H1 (cell line): ENCODE measurements at regions not wholly inside any gene's neighbourhood (a gene's known extent, or its start where the extent isn't known, plus 50 kb on each side); places are given as distances from the start of the nearest gene placed in this dataset.

Experiments used
- TF ChIP-seq, protein P1 (sequence below): fragments of 300-600 bp; sonication (generic); IDR thresholded peaks from 2 replicates; pipeline ENCODE4 v1.7.1; 2012; ENCODE audit warnings: low read length, moderate library complexity, mild to moderate bottlenecking, inconsistent platforms; ENCODE audit not compliant: insufficient replicate concordance

DNA sequence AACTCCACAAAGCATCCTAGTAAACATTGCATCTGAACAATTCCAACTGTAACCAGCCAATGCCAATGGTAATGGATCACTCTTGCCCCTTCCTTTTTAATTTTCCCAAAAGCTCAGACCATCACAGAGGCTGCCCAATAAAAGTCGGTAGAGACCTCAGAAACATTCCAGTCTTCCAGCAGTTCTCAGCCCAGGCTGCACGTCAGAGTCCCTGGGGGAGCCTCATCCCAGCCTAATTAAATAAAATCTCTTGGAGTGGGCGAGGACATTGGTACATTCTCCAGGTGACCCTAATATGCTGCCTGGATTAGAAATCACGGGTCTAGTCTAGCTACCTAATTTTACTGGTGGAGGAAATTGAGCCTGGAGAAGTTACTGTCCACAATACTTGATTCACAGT is 117.1 kb upstream of the MYOCD start (continued):
- TF ChIP-seq, protein P1, sequence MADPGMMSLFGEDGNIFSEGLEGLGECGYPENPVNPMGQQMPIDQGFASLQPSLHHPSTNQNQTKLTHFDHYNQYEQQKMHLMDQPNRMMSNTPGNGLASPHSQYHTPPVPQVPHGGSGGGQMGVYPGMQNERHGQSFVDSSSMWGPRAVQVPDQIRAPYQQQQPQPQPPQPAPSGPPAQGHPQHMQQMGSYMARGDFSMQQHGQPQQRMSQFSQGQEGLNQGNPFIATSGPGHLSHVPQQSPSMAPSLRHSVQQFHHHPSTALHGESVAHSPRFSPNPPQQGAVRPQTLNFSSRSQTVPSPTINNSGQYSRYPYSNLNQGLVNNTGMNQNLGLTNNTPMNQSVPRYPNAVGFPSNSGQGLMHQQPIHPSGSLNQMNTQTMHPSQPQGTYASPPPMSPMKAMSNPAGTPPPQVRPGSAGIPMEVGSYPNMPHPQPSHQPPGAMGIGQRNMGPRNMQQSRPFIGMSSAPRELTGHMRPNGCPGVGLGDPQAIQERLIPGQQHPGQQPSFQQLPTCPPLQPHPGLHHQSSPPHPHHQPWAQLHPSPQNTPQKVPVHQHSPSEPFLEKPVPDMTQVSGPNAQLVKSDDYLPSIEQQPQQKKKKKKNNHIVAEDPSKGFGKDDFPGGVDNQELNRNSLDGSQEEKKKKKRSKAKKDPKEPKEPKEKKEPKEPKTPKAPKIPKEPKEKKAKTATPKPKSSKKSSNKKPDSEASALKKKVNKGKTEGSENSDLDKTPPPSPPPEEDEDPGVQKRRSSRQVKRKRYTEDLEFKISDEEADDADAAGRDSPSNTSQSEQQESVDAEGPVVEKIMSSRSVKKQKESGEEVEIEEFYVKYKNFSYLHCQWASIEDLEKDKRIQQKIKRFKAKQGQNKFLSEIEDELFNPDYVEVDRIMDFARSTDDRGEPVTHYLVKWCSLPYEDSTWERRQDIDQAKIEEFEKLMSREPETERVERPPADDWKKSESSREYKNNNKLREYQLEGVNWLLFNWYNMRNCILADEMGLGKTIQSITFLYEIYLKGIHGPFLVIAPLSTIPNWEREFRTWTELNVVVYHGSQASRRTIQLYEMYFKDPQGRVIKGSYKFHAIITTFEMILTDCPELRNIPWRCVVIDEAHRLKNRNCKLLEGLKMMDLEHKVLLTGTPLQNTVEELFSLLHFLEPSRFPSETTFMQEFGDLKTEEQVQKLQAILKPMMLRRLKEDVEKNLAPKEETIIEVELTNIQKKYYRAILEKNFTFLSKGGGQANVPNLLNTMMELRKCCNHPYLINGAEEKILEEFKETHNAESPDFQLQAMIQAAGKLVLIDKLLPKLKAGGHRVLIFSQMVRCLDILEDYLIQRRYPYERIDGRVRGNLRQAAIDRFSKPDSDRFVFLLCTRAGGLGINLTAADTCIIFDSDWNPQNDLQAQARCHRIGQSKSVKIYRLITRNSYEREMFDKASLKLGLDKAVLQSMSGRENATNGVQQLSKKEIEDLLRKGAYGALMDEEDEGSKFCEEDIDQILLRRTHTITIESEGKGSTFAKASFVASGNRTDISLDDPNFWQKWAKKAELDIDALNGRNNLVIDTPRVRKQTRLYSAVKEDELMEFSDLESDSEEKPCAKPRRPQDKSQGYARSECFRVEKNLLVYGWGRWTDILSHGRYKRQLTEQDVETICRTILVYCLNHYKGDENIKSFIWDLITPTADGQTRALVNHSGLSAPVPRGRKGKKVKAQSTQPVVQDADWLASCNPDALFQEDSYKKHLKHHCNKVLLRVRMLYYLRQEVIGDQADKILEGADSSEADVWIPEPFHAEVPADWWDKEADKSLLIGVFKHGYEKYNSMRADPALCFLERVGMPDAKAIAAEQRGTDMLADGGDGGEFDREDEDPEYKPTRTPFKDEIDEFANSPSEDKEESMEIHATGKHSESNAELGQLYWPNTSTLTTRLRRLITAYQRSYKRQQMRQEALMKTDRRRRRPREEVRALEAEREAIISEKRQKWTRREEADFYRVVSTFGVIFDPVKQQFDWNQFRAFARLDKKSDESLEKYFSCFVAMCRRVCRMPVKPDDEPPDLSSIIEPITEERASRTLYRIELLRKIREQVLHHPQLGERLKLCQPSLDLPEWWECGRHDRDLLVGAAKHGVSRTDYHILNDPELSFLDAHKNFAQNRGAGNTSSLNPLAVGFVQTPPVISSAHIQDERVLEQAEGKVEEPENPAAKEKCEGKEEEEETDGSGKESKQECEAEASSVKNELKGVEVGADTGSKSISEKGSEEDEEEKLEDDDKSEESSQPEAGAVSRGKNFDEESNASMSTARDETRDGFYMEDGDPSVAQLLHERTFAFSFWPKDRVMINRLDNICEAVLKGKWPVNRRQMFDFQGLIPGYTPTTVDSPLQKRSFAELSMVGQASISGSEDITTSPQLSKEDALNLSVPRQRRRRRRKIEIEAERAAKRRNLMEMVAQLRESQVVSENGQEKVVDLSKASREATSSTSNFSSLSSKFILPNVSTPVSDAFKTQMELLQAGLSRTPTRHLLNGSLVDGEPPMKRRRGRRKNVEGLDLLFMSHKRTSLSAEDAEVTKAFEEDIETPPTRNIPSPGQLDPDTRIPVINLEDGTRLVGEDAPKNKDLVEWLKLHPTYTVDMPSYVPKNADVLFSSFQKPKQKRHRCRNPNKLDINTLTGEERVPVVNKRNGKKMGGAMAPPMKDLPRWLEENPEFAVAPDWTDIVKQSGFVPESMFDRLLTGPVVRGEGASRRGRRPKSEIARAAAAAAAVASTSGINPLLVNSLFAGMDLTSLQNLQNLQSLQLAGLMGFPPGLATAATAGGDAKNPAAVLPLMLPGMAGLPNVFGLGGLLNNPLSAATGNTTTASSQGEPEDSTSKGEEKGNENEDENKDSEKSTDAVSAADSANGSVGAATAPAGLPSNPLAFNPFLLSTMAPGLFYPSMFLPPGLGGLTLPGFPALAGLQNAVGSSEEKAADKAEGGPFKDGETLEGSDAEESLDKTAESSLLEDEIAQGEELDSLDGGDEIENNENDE: no peak
